HUES64 (cell line): ENCODE measurements at regions not wholly inside any gene's neighbourhood (a gene's known extent, or its start where the extent isn't known, plus 50 kb on each side); places are given as distances from the start of the nearest gene placed in this dataset.

Experiments used
- H3K27ac ChIP-seq: 2 replicates; pipeline ENCODE4 v1.7.0; 2013; ENCODE audit warnings: low read depth, low read length, inconsistent platforms
- H3K27me3 ChIP-seq: 2 replicates; pipeline ENCODE4 v1.6.1; 2013; ENCODE audit warnings: mild to moderate bottlenecking, low read length; ENCODE audit not compliant: insufficient read depth
- H3K36me3 ChIP-seq: 2 replicates; pipeline ENCODE4 v1.6.1; 2013; ENCODE audit warnings: mild to moderate bottlenecking, low read length; ENCODE audit not compliant: insufficient read depth
- H3K4me1 ChIP-seq: 2 replicates; pipeline ENCODE4 v1.6.1; 2013; ENCODE audit warnings: mild to moderate bottlenecking, low read length, moderate library complexity; ENCODE audit not compliant: insufficient read depth
- H3K4me3 ChIP-seq: 2 replicates; pipeline ENCODE4 v1.5.1; 2013; ENCODE audit warnings: mild to moderate bottlenecking, low read length, moderate library complexity
- H3K9ac ChIP-seq: 2 replicates; pipeline ENCODE4 v1.6.1; 2013; ENCODE audit warnings: mild to moderate bottlenecking, low read depth, low read length
- H3K9me3 ChIP-seq: 2 replicates; pipeline ENCODE4 v1.6.1; 2013; ENCODE audit warnings: low read depth, low read length; ENCODE audit not compliant: insufficient read depth
- WGBS: fragments of 150-250, 120-280 bp; methylation state at CpG from one replicate; pipeline ENCODE4 v1.1.7; 2013; ENCODE audit warnings: missing lambda C conversion rate; 5-methylcytosine and 5-hydroxymethylcytosine counted together

GRCh38 chr7:46533946-46534345 is 612.9 kb upstream of the IGFBP3 start:
- no peak overlapping the region for H3K9ac ChIP-seq
- peaks cover 14% of the 10 kb centered on the region; the same call in 1 of the 2 replicates for H3K4me1 ChIP-seq
- no peak overlapping the region for H3K4me3 ChIP-seq
- H3K36me3 ChIP-seq: no peaks in the 10 kb centered on the region
- peaks cover 32% of the 10 kb centered on the region for H3K27me3 ChIP-seq
- H3K9me3 ChIP-seq: no peaks in the 10 kb centered on the region; the same call in 1 of the 2 replicates
- H3K27ac ChIP-seq: no peak overlapping the region
- WGBS: 95% methylated on average over 3 of the region's 3 CpGs

- 89% methylated on average over 2 of the region's 2 CpGs for WGBS
Measured at GRCh38 chr7:46532571-46532970, 611.5 kb upstream of the IGFBP3 start.

GRCh38 chr7:46530081-46530750 is 609.1 kb upstream of the IGFBP3 start:
- Histone ChIP-seq H3K4me1 (peaks cover 9% of the 10 kb centered on the region; the same call in 1 of the 2 replicates), H3K27me3 (peaks cover 20% of the 10 kb centered on the region), H3K27ac (no peak overlapping the region), H3K9ac (no peak overlapping the region), H3K9me3 (peaks cover 28% of the 10 kb centered on the region), H3K36me3 (no peaks in the 10 kb centered on the region), H3K4me3 (no peak overlapping the region)
- WGBS: 93% methylated on average over 4 of the region's 4 CpGs

More at GRCh38 chr7:46532571-46532970, 611.5 kb upstream of the IGFBP3 start:
- Histone ChIP-seq H3K36me3 (no peaks in the 10 kb centered on the region), H3K4me1 (peaks cover 14% of the 10 kb centered on the region; the same call in 1 of the 2 replicates), H3K9ac (no peak overlapping the region), H3K9me3 (peaks cover 9% of the 10 kb centered on the region), H3K27ac (no peak overlapping the region), H3K4me3 (no peak overlapping the region), H3K27me3 (peaks cover 32% of the 10 kb centered on the region)

- H3K36me3 ChIP-seq: no peaks in the 10 kb centered on the region
- no peak overlapping the region for H3K27ac ChIP-seq
- 0 out of 2 replicates have a peak, but pooled peaks cover under 1% of the 10 kb centered on the region for H3K27me3 ChIP-seq
- peaks cover 28% of the 10 kb centered on the region for H3K9me3 ChIP-seq
- H3K4me1 ChIP-seq: no peaks in the 10 kb centered on the region
- no peak overlapping the region for H3K9ac ChIP-seq
- no peak overlapping the region for H3K4me3 ChIP-seq
Measured at GRCh38 chr7:46527360-46527759, 606.3 kb upstream of the IGFBP3 start.

- Histone ChIP-seq H3K27ac (no peak overlapping the region), H3K9ac (no peak overlapping the region), H3K9me3 (peaks cover 28% of the 10 kb centered on the region), H3K36me3 (no peaks in the 10 kb centered on the region), H3K4me3 (no peak overlapping the region), H3K4me1 (no peaks in the 10 kb centered on the region), H3K27me3 (no peaks in the 10 kb centered on the region)
- 96% methylated on average over 5 of the region's 5 CpGs for WGBS
Measured at GRCh38 chr7:46525876-46526275, 604.8 kb upstream of the IGFBP3 start.

GRCh38 chr7:46524350-46524749 is 603.3 kb upstream of the IGFBP3 start:
- H3K36me3 ChIP-seq: no peaks in the 10 kb centered on the region

GRCh38 chr7:46522354-46522906 is 601.4 kb upstream of the IGFBP3 start:
- Histone ChIP-seq H3K9me3 (peaks cover 18% of the 10 kb centered on the region), H3K4me1 (no peaks in the 10 kb centered on the region)
- WGBS: 97% methylated on average over 8 of the region's 8 CpGs

More at GRCh38 chr7:46524350-46524749, 603.3 kb upstream of the IGFBP3 start:
- Histone ChIP-seq H3K4me1 (no peaks in the 10 kb centered on the region), H3K9ac (no peak overlapping the region), H3K27me3 (no peaks in the 10 kb centered on the region), H3K27ac (no peak overlapping the region), H3K9me3 (peaks cover 28% of the 10 kb centered on the region), H3K4me3 (no peak overlapping the region)

GRCh38 chr7:46518713-46519112 is 597.6 kb upstream of the IGFBP3 start:
- Histone ChIP-seq H3K4me1 (no peaks in the 10 kb centered on the region), H3K36me3 (no peaks in the 10 kb centered on the region), H3K9me3 (no peaks in the 10 kb centered on the region), H3K27me3 (no peaks in the 10 kb centered on the region), H3K27ac (no peak overlapping the region), H3K4me3 (no peak overlapping the region), H3K9ac (no peak overlapping the region)
- WGBS: no CpG with 5 or more reads among the region's 1 CpG

More at GRCh38 chr7:46522354-46522906, 601.4 kb upstream of the IGFBP3 start:
- Histone ChIP-seq H3K36me3 (no peaks in the 10 kb centered on the region), H3K4me3 (no peak overlapping the region), H3K9ac (no peak overlapping the region), H3K27me3 (no peaks in the 10 kb centered on the region), H3K27ac (no peak overlapping the region)

- Histone ChIP-seq H3K4me1 (no peaks in the 10 kb centered on the region), H3K4me3 (no peak overlapping the region), H3K9me3 (no peaks in the 10 kb centered on the region), H3K27ac (no peak overlapping the region), H3K36me3 (no peaks in the 10 kb centered on the region), H3K27me3 (no peaks in the 10 kb centered on the region), H3K9ac (no peak overlapping the region)
- WGBS: 100% methylated on average over 1 of the region's 1 CpG
Measured at GRCh38 chr7:46515844-46516590, 594.9 kb upstream of the IGFBP3 start.

- H3K4me3 ChIP-seq: no peak overlapping the region
- no peak overlapping the region for H3K27ac ChIP-seq
- H3K27me3 ChIP-seq: no peaks in the 10 kb centered on the region
- no peaks in the 10 kb centered on the region for H3K36me3 ChIP-seq
- H3K9ac ChIP-seq: no peak overlapping the region
- H3K4me1 ChIP-seq: no peaks in the 10 kb centered on the region
- WGBS: 83% methylated on average over 3 of the region's 3 CpGs
- H3K9me3 ChIP-seq: no peaks in the 10 kb centered on the region; the same call in 1 of the 2 replicates
Measured at GRCh38 chr7:46513447-46513848, 592.4 kb upstream of the IGFBP3 start.

- WGBS: 86% methylated on average over 4 of the region's 4 CpGs
- H3K27ac ChIP-seq: no peak overlapping the region
Measured at GRCh38 chr7:46512891-46513413, 591.9 kb upstream of the IGFBP3 start.

More at GRCh38 chr7:46512891-46513413, 591.9 kb upstream of the IGFBP3 start:
- Histone ChIP-seq H3K9ac (no peak overlapping the region), H3K4me3 (no peak overlapping the region), H3K4me1 (no peaks in the 10 kb centered on the region), H3K27me3 (no peaks in the 10 kb centered on the region), H3K36me3 (no peaks in the 10 kb centered on the region), H3K9me3 (no peaks in the 10 kb centered on the region; the same call in 1 of the 2 replicates)
